MCF 10A (cell line): ENCODE measurements at regions not wholly inside any gene's neighbourhood (a gene's known extent, or its start where the extent isn't known, plus 50 kb on each side); places are given as distances from the start of the nearest gene placed in this dataset.

ENCODE experiments used
- BruUV-seq: library from RNA; stranded (reverse); fragments of 400-500 nt; replicated peaks from 2 replicates; lab custom pipeline; 2021; lab: Mats Ljungman, UMichigan
- CTCF ChIA-PET: fragments of 300-600 bp; sonication (Branson Sonifier 250); formaldehyde crosslinking; extraction: SDS; loops from one replicate; lab custom pipeline; 2021; ENCODE audit warnings: antibody characterized with exemption, inconsistent platforms; lab: Yijun Ruan, JAX
- POLR2A ChIA-PET: fragments of 300-600, 350-650 bp; sonication (Branson Sonifier 250); formaldehyde crosslinking; extraction: SDS; loops from one replicate; lab custom pipeline; 2020; ENCODE audit warnings: antibody characterized with exemption, inconsistent platforms; lab: Yijun Ruan, JAX
- DNase-seq: peaks from one replicate; pipeline ENCODE4 v3.0.0-alpha.2; 2018; ENCODE audit not compliant: unreplicated experiment
- H3K27ac Mint-ChIP-seq: one replicate; pipeline ENCODE4 v1.8.0; 2022; ENCODE audit warnings: mild to moderate bottlenecking, low read depth, mixed read lengths; ENCODE audit not compliant: unreplicated experiment
- H3K27me3 Mint-ChIP-seq: one replicate; pipeline ENCODE4 v1.8.0; 2022; ENCODE audit warnings: mixed read lengths; ENCODE audit not compliant: insufficient read depth, unreplicated experiment
- H3K36me3 Mint-ChIP-seq: one replicate; pipeline ENCODE4 v1.8.0; 2022; ENCODE audit warnings: mild to moderate bottlenecking, moderate library complexity, mixed read lengths; ENCODE audit not compliant: insufficient read depth, unreplicated experiment
- H3K4me1 Mint-ChIP-seq: one replicate; pipeline ENCODE4 v1.8.0; 2022; ENCODE audit warnings: mixed read lengths; ENCODE audit not compliant: insufficient read depth, unreplicated experiment
- H3K4me3 Mint-ChIP-seq: one replicate; pipeline ENCODE4 v1.8.0; 2022; ENCODE audit warnings: mild to moderate bottlenecking, moderate library complexity, mixed read lengths; ENCODE audit not compliant: unreplicated experiment
- H3K9me3 Mint-ChIP-seq: one replicate; pipeline ENCODE4 v1.8.0; 2022; ENCODE audit warnings: mixed read lengths; ENCODE audit not compliant: unreplicated experiment
- CTCF ChIP-seq: fragments of 200-600 bp; IDR thresholded peaks from one replicate; pipeline ENCODE4 v1.8.0; 2022; ENCODE audit warnings: antibody characterized with exemption, mild to moderate bottlenecking; ENCODE audit not compliant: unreplicated experiment
- intact Hi-C: fragments of 100-400 bp; cut with micrococcal nuclease; formaldehyde crosslinking; loops from 2 replicates; pipeline ENCODE4 v1.14.1; 2022

- H3K36me3 Mint-ChIP-seq: no peaks in the 10 kb centered on the region
- H3K4me1 Mint-ChIP-seq: peaks cover 12% of the 10 kb centered on the region
- CTCF ChIA-PET: no interaction called here
- peak overlapping the region; percentile 70 for H3K4me3 Mint-ChIP-seq
- POLR2A ChIA-PET: interaction anchor here (0.8 to 0.9 kb wide), 2 partner anchors 363 to 1081 kb away, joined by 3 read pairs; no protein-coding TSS in a partner anchor
- intact Hi-C loops: no loop called here
- peak; percentile 13 for DNase-seq
- no TSS peak for BruUV-seq
- no peak for TF ChIP-seq CTCF
- H3K27me3 Mint-ChIP-seq: no peaks in the 10 kb centered on the region
- H3K27ac Mint-ChIP-seq: peak overlapping the region; percentile 55
- no peaks in the 10 kb centered on the region for H3K9me3 Mint-ChIP-seq
These were observed 744.6 kb upstream of the IGFBP7 start for GRCh38 chr4:57854748-57855147.

- DNase-seq: no peak
- no peaks in the 10 kb centered on the region for H3K27me3 Mint-ChIP-seq
- no TSS peak for BruUV-seq
- H3K4me1 Mint-ChIP-seq: peaks cover 11% of the 10 kb centered on the region
- no peak overlapping the region for H3K27ac Mint-ChIP-seq
- intact Hi-C loops: no loop called here
- ChIA-PET CTCF (no interaction called here), POLR2A (no interaction called here)
- H3K4me3 Mint-ChIP-seq: no peak overlapping the region
- no peaks in the 10 kb centered on the region for H3K36me3 Mint-ChIP-seq
- TF ChIP-seq CTCF: no peak
- H3K9me3 Mint-ChIP-seq: peaks cover 8% of the 10 kb centered on the region
These were observed 740.0 kb upstream of the IGFBP7 start for GRCh38 chr4:57850141-57850540.

- no peak for DNase-seq
- no peaks in the 10 kb centered on the region for H3K4me1 Mint-ChIP-seq
- no peaks in the 10 kb centered on the region for H3K27me3 Mint-ChIP-seq
- POLR2A ChIA-PET: no interaction called here
- CTCF ChIA-PET: no interaction called here
- H3K27ac Mint-ChIP-seq: no peak overlapping the region
- intact Hi-C loops: no loop called here
- BruUV-seq: no TSS peak
- H3K4me3 Mint-ChIP-seq: no peak overlapping the region
- TF ChIP-seq CTCF: no peak
- H3K9me3 Mint-ChIP-seq: no peaks in the 10 kb centered on the region
- H3K36me3 Mint-ChIP-seq: no peaks in the 10 kb centered on the region
These were observed 721.9 kb upstream of the IGFBP7 start for GRCh38 chr4:57832083-57832482.

- TF ChIP-seq CTCF: no peak
- no peaks in the 10 kb centered on the region for H3K27me3 Mint-ChIP-seq
- H3K36me3 Mint-ChIP-seq: no peaks in the 10 kb centered on the region
- H3K4me3 Mint-ChIP-seq: no peak overlapping the region
- CTCF ChIA-PET: no interaction called here
- H3K4me1 Mint-ChIP-seq: no peaks in the 10 kb centered on the region
- intact Hi-C loops: no loop called here
- no TSS peak for BruUV-seq
- H3K27ac Mint-ChIP-seq: no peak overlapping the region
- no peak for DNase-seq
- no peaks in the 10 kb centered on the region for H3K9me3 Mint-ChIP-seq
- POLR2A ChIA-PET: no interaction called here
These were observed 679.5 kb upstream of the IGFBP7 start for GRCh38 chr4:57789666-57790065.
